BLaER1 treated with 17β-estradiol and CSF1 and Interleukin-3, amounts not matched to agents 10 nM and 100 nM (cell line): ENCODE measurements at regions not wholly inside any gene's neighbourhood (a gene's known extent, or its start where the extent isn't known, plus 50 kb on each side); places are given as distances from the start of the nearest gene placed in this dataset.
"Not testable (repeated sequence)": the region's sequence is repeated elsewhere in the genome, so short reads cannot be mapped to it uniquely, and the experiment has no call there.

Experiments used
- H3K27ac ChIP-seq, 11 experiments: shearing (Covaris generic); formaldehyde crosslinking; 2 replicates each; pipeline ENCODE4 v1.8.1; 2022
- H3K27me3 ChIP-seq, 11 experiments: shearing (Covaris generic); formaldehyde crosslinking; 2 replicates each; pipeline ENCODE4 v1.8.1; 2022
- H3K36me3 ChIP-seq, 11 experiments: shearing (Covaris generic); formaldehyde crosslinking; 2 replicates each; pipeline ENCODE4 v1.8.1; 2022
- H3K4me1 ChIP-seq, 10 experiments: shearing (Covaris generic); formaldehyde crosslinking; 2 replicates each; pipeline ENCODE4 v1.8.1; 2022
- H3K4me2 ChIP-seq, 11 experiments: shearing (Covaris generic); formaldehyde crosslinking; 2 replicates each; pipeline ENCODE4 v1.8.1; 2022
- H3K4me3 ChIP-seq, 10 experiments: shearing (Covaris generic); formaldehyde crosslinking; 2 replicates each; pipeline ENCODE4 v1.8.1; 2022
- H3K9ac ChIP-seq, 11 experiments: shearing (Covaris generic); formaldehyde crosslinking; 2 replicates each; pipeline ENCODE4 v1.8.1; 2022
- H3K9me3 ChIP-seq, 11 experiments: shearing (Covaris generic); formaldehyde crosslinking; replicated peaks in 1 of 11; 2 replicates each; pipeline ENCODE4 v1.8.1; 2022
- H4K20me1 ChIP-seq, 11 experiments: shearing (Covaris generic); formaldehyde crosslinking; 2 replicates each; pipeline ENCODE4 v1.8.1; 2022
- Cebpa-rat ChIP-seq, 11 experiments: shearing (Covaris generic); IDR thresholded peaks; 2 replicates each; pipeline ENCODE4 v1.8.1; 2022

- Histone ChIP-seq H3K36me3 (no peaks in the 10 kb centered on the region), H3K4me2 (no peak overlapping the region), H4K20me1 (no peaks in the 10 kb centered on the region), H3K9me3 (no peaks in the 10 kb centered on the region), H3K4me1 (no peaks in the 10 kb centered on the region; a peak in 1 of 20 replicates), H3K4me3 (no peak overlapping the region), H3K27me3 (no peaks in the 10 kb centered on the region), H3K27ac (no peak overlapping the region), H3K9ac (no peak overlapping the region)
- TF ChIP-seq Cebpa-rat (IDR thresholded peaks at IDR 0.05) = no peak
Observed at GRCh38 chr5:120098426-120098825, 365.7 kb upstream of the PRR16 start.

- H3K27ac ChIP-seq = no peak overlapping the region
- H3K4me3 ChIP-seq = no peak overlapping the region
- no peaks in the 10 kb centered on the region; a peak in 1 of 20 replicates for H3K4me1 ChIP-seq
- H3K4me2 ChIP-seq = no peak overlapping the region
- H4K20me1 ChIP-seq = no peaks in the 10 kb centered on the region
- no peak overlapping the region for H3K9ac ChIP-seq
- H3K27me3 ChIP-seq = no peaks in the 10 kb centered on the region
- TF ChIP-seq Cebpa-rat (IDR thresholded peaks at IDR 0.05) = no peak
- H3K9me3 ChIP-seq = no peaks in the 10 kb centered on the region
- H3K36me3 ChIP-seq = no peaks in the 10 kb centered on the region
Observed at GRCh38 chr5:120098902-120099535, 365.1 kb upstream of the PRR16 start.

- no peaks in the 10 kb centered on the region for H3K9me3 ChIP-seq
- H3K9ac ChIP-seq = no peak overlapping the region
- TF ChIP-seq Cebpa-rat (IDR thresholded peaks at IDR 0.05) = no peak
- no peaks in the 10 kb centered on the region for H3K27me3 ChIP-seq
- no peak overlapping the region for H3K4me2 ChIP-seq
- no peaks in the 10 kb centered on the region for H4K20me1 ChIP-seq
- H3K4me1 ChIP-seq = no peaks in the 10 kb centered on the region
- no peaks in the 10 kb centered on the region for H3K36me3 ChIP-seq
- no peak overlapping the region for H3K4me3 ChIP-seq
- no peak overlapping the region for H3K27ac ChIP-seq
Observed at GRCh38 chr5:120101771-120102170, 362.3 kb upstream of the PRR16 start.

GRCh38 chr5:120103495-120103894 is 360.6 kb upstream of the PRR16 start:
- Histone ChIP-seq H3K4me3 (no peak overlapping the region), H3K9ac (no peak overlapping the region), H3K36me3 (no peaks in the 10 kb centered on the region), H3K9me3 (no peaks in the 10 kb centered on the region), H3K27me3 (no peaks in the 10 kb centered on the region), H4K20me1 (no peaks in the 10 kb centered on the region), H3K4me1 (no peaks in the 10 kb centered on the region), H3K4me2 (no peak overlapping the region), H3K27ac (no peak overlapping the region)
- TF ChIP-seq Cebpa-rat (IDR thresholded peaks at IDR 0.05) = no peak

- Histone ChIP-seq H3K4me2 (no peak overlapping the region), H3K4me1 (no peaks in the 10 kb centered on the region), H3K4me3 (no peak overlapping the region), H3K9ac (no peak overlapping the region), H3K9me3 (no peaks in the 10 kb centered on the region), H3K27ac (no peak overlapping the region), H4K20me1 (no peaks in the 10 kb centered on the region), H3K36me3 (no peaks in the 10 kb centered on the region), H3K27me3 (no peaks in the 10 kb centered on the region)
- no peak for TF ChIP-seq Cebpa-rat (IDR thresholded peaks at IDR 0.05)
Observed at GRCh38 chr5:120106912-120107525, 357.1 kb upstream of the PRR16 start.

GRCh38 chr5:120108586-120109248 is 355.4 kb upstream of the PRR16 start:
- no peaks in the 10 kb centered on the region for H3K27me3 ChIP-seq
- no peaks in the 10 kb centered on the region for H3K9me3 ChIP-seq
- no peak overlapping the region for H3K4me3 ChIP-seq
- no peaks in the 10 kb centered on the region for H4K20me1 ChIP-seq
- TF ChIP-seq Cebpa-rat (IDR thresholded peaks at IDR 0.05) = no peak
- no peak overlapping the region for H3K27ac ChIP-seq
- no peak overlapping the region for H3K4me2 ChIP-seq
- H3K4me1 ChIP-seq = no peaks in the 10 kb centered on the region
- H3K9ac ChIP-seq = no peak overlapping the region
- no peaks in the 10 kb centered on the region for H3K36me3 ChIP-seq

GRCh38 chr5:120122703-120123102 is 341.4 kb upstream of the PRR16 start:
- Histone ChIP-seq H3K27me3 (no peaks in the 10 kb centered on the region), H4K20me1 (no peaks in the 10 kb centered on the region), H3K4me3 (no peak overlapping the region), H3K36me3 (no peaks in the 10 kb centered on the region), H3K4me1 (no peaks in the 10 kb centered on the region), H3K9ac (no peak overlapping the region), H3K9me3 (no peaks in the 10 kb centered on the region), H3K27ac (no peak overlapping the region), H3K4me2 (no peak overlapping the region)
- no peak for TF ChIP-seq Cebpa-rat (IDR thresholded peaks at IDR 0.05)

GRCh38 chr5:120124031-120124430 is 340.1 kb upstream of the PRR16 start:
- Histone ChIP-seq H3K9me3 (no peaks in the 10 kb centered on the region), H3K27ac (no peak overlapping the region), H3K36me3 (no peaks in the 10 kb centered on the region), H3K9ac (no peak overlapping the region), H3K27me3 (no peaks in the 10 kb centered on the region), H3K4me1 (no peaks in the 10 kb centered on the region), H3K4me2 (no peak overlapping the region), H3K4me3 (no peak overlapping the region), H4K20me1 (no peaks in the 10 kb centered on the region)
- no peak for TF ChIP-seq Cebpa-rat (IDR thresholded peaks at IDR 0.05)

- no peaks in the 10 kb centered on the region for H3K9me3 ChIP-seq
- no peaks in the 10 kb centered on the region for H3K4me1 ChIP-seq
- no peak overlapping the region for H3K4me3 ChIP-seq
- H3K9ac ChIP-seq = no peak overlapping the region
- no peak overlapping the region for H3K4me2 ChIP-seq
- H3K36me3 ChIP-seq = no peaks in the 10 kb centered on the region
- TF ChIP-seq Cebpa-rat (IDR thresholded peaks at IDR 0.05) = no peak
- no peaks in the 10 kb centered on the region for H3K27me3 ChIP-seq
- no peak overlapping the region for H3K27ac ChIP-seq
- no peaks in the 10 kb centered on the region for H4K20me1 ChIP-seq
Observed at GRCh38 chr5:120124961-120125360, 339.1 kb upstream of the PRR16 start.

GRCh38 chr5:120132347-120132746 is 331.8 kb upstream of the PRR16 start:
- H3K4me1 ChIP-seq, H3K27ac ChIP-seq, H3K9me3 ChIP-seq, H3K9ac ChIP-seq, H3K4me3 ChIP-seq, H3K4me2 ChIP-seq, H3K36me3 ChIP-seq, H3K27me3 ChIP-seq, H4K20me1 ChIP-seq: not testable (repeated sequence)
